ENCODE measurements at regions not wholly inside any gene's neighbourhood (a gene's known extent, or its start where the extent isn't known, plus 50 kb on each side); places are given as distances from the start of the nearest gene placed in this dataset.

GRCh38 chr2:134109246-134109645 lies 144.6 kb upstream of the MGAT5 start:
- no peak overlapping the region for H2BK12ac ChIP-seq (ENCODE audit: low read depth, low read length)
- no peak overlapping the region for H4K91ac ChIP-seq (replicated peaks; ENCODE audit: insufficient read length, low read length)
- DNase-seq (ENCODE audit: low read depth in 1 of 2, low spot score in 2 of 2) (no peak), FAIRE-seq (no peak)
- no peak overlapping the region for H4K5ac ChIP-seq (ENCODE audit: insufficient read length, low read depth, low read length)
- no peak overlapping the region for H2AFZ ChIP-seq (ENCODE audit: low read length)
- no peaks in the 10 kb centered on the region for H4K20me1 ChIP-seq (replicated peaks in 1 of 2; ENCODE audit: control insufficient read depth in 1 of 2, insufficient read depth in 2 of 2, low read length in 2 of 2)
- no peak for TF ChIP-seq FOSL1 (IDR thresholded peaks at IDR 0.05; ENCODE audit: insufficient read depth, low read depth, low read length)
- no peak for TF ChIP-seq TAF7 (optimal IDR thresholded peaks at IDR 0.05; ENCODE audit: borderline replicate concordance, low read depth, low read length)
- TF ChIP-seq BACH1 (IDR thresholded peaks at IDR 0.05; ENCODE audit: low read length), result no peak
- no peak for TF ChIP-seq CEBPB (IDR thresholded peaks at IDR 0.05; ENCODE audit: low read depth, low read length)
- no peak for TF ChIP-seq TCF12 (IDR thresholded peaks at IDR 0.05; ENCODE audit: low read depth, low read length)
- TF ChIP-seq CREB1 (IDR thresholded peaks at IDR 0.05), result no peak
- no peak for TF ChIP-seq EP300 (IDR thresholded peaks at IDR 0.05; ENCODE audit: borderline replicate concordance in 1 of 2, low read depth in 2 of 2, low read length in 2 of 2)
- TF ChIP-seq ATF2 (IDR thresholded peaks at IDR 0.05; ENCODE audit: low read length), result no peak
- CTCF ChIA-PET (ENCODE audit: partially characterized antibody), result interaction anchor here (1.6 to 2.2 kb wide), 3 partner anchors 10 to 342 kb away, joined by 4 to 16 read pairs (median 5); no protein-coding TSS in a partner anchor
- H3K4ac ChIP-seq (replicated peaks; ENCODE audit: insufficient read length, low read depth, low read length), result no peak overlapping the region
- H3K14ac ChIP-seq (ENCODE audit: insufficient read length), result no peak overlapping the region
- 94% methylated on average over 17 of the region's 17 CpGs; no CpG with 5 or more reads in 1 of the 2 experiments for WGBS, 2 experiments (ENCODE audit: extremely low coverage in 1 of 2, insufficient coverage in 1 of 2, insufficient read length in 1 of 2, insufficient replicate concordance in 2 of 2, low coverage in 1 of 2, low lambda C conversion rate in 2 of 2, missing lambda C conversion rate in 1 of 2)
- POLR2A ChIA-PET (ENCODE audit: partially characterized antibody), result no interaction called here
- H2BK20ac ChIP-seq (ENCODE audit: low read length), result no peak overlapping the region
- no peaks in the 10 kb centered on the region for H3K79me1 ChIP-seq (ENCODE audit: low read depth, low read length)
- no peak overlapping the region for H3K4me3 ChIP-seq (ENCODE audit: extremely low read depth in 1 of 4, insufficient read depth in 2 of 4, low read depth in 3 of 4, low read length in 4 of 4)
- no peak overlapping the region for H3K56ac ChIP-seq (replicated peaks; ENCODE audit: insufficient read length, low read depth, low read length)
- H2AK5ac ChIP-seq (ENCODE audit: low read depth, low read length), result no peak overlapping the region
- H2BK15ac ChIP-seq (ENCODE audit: low read length), result no peak overlapping the region
- no peaks in the 10 kb centered on the region for H3K27me3 ChIP-seq (replicated peaks in 1 of 4; ENCODE audit: control insufficient read depth in 3 of 4, extremely low read depth in 1 of 4, insufficient read depth in 3 of 4, low read length in 3 of 4)
- H3K9ac ChIP-seq (replicated peaks in 1 of 4; ENCODE audit: extremely low read depth in 1 of 4, low read depth in 3 of 4, low read length in 3 of 4), result no peak overlapping the region
- peaks cover 0 to 5% (median 2%) of the 10 kb centered on the region in 4 experiments; a peak in 2 of 7 replicates for H3K4me1 ChIP-seq (replicated peaks in 1 of 4; ENCODE audit: control insufficient read depth in 3 of 4, insufficient read depth in 4 of 4, low read length in 3 of 4)
- H3K23ac ChIP-seq (ENCODE audit: insufficient read length), result no peak overlapping the region
- H3K9me3 ChIP-seq (ENCODE audit: insufficient read depth in 2 of 2, low read depth in 1 of 2, low read length in 1 of 2), result peaks cover 7 to 10% of the 10 kb centered on the region in 2 experiments; a peak in 3 of 4 replicates
- H3K27ac ChIP-seq (ENCODE audit: low read depth, low read length), result no peak overlapping the region
- no peak overlapping the region for H2BK120ac ChIP-seq (replicated peaks; ENCODE audit: low read depth, low read length)
- no peaks in the 10 kb centered on the region for H3K23me2 ChIP-seq (ENCODE audit: low read depth, low read length)
- no peak overlapping the region for H2BK5ac ChIP-seq (ENCODE audit: low read depth, low read length)
- H4K8ac ChIP-seq (ENCODE audit: extremely low read depth, insufficient read depth, low read length), result no peak overlapping the region
- H3K4me2 ChIP-seq (ENCODE audit: insufficient read depth in 1 of 2, low read depth in 2 of 2, low read length in 2 of 2), result no peak overlapping the region
- H3K79me2 ChIP-seq (ENCODE audit: control insufficient read depth in 1 of 2, insufficient read depth in 2 of 2, low read length in 2 of 2), result no peaks in the 10 kb centered on the region
- H3K18ac ChIP-seq (ENCODE audit: extremely low read depth, low read length), result no peak overlapping the region
- no peaks in the 10 kb centered on the region for H3K36me3 ChIP-seq (ENCODE audit: control insufficient read depth in 2 of 4, insufficient read depth in 4 of 4, low read length in 3 of 4)

All from H1 (cell line).